SU-DHL-6 (cell line): ENCODE measurements at regions not wholly inside any gene's neighbourhood (a gene's known extent, or its start where the extent isn't known, plus 50 kb on each side); places are given as distances from the start of the nearest gene placed in this dataset.

Source experiments
- H2AFZ ChIP-seq: fragments of 200-600 bp; sonication (generic); 2 replicates; pipeline ENCODE4 v1.6.1; 2014; ENCODE audit warnings: low read depth, mild to moderate bottlenecking, moderate library complexity, mixed read lengths, antibody characterized with exemption, low read length; ENCODE audit not compliant: severe bottlenecking
- H3F3A ChIP-seq: fragments of 200-600 bp; shearing (Covaris generic); 2 replicates; pipeline ENCODE4 v1.6.0; 2016; ENCODE audit warnings: antibody characterized with exemption, mild to moderate bottlenecking; ENCODE audit not compliant: insufficient read depth
- H3K27ac ChIP-seq: fragments of 200-600 bp; sonication (generic); 2 replicates; pipeline ENCODE4 v1.5.1; 2016; ENCODE audit warnings: low read depth, mild to moderate bottlenecking, low read length, moderate library complexity, mixed read lengths
- H3K27me3 ChIP-seq: fragments of 200-600 bp; sonication (generic), shearing (Covaris generic); 2 replicates; pipeline ENCODE4 v1.6.0; 2014; ENCODE audit warnings: mild to moderate bottlenecking, low read length
- H3K36me3 ChIP-seq: fragments of 200-600 bp; sonication (generic); 2 replicates; pipeline ENCODE4 v1.6.1; 2014; ENCODE audit warnings: mild to moderate bottlenecking, low read length, mixed read lengths
- H3K4me2 ChIP-seq: fragments of 300-600, 200-600 bp; shearing (Covaris generic), sonication (generic); 2 replicates; pipeline ENCODE4 v1.6.0; 2014; ENCODE audit warnings: low read length, low read depth, mild to moderate bottlenecking; ENCODE audit not compliant: poor library complexity, severe bottlenecking
- H3K4me3 ChIP-seq: fragments of 200-600 bp; sonication (generic); 2 replicates; pipeline ENCODE4 v1.5.1; 2014; ENCODE audit warnings: antibody characterized with exemption, low read length, mild to moderate bottlenecking, mixed read lengths; ENCODE audit not compliant: insufficient read depth, poor library complexity, severe bottlenecking
- H3K79me2 ChIP-seq: fragments of 200-600 bp; sonication (generic); 2 replicates; pipeline ENCODE4 v1.6.1; 2014; ENCODE audit warnings: mild to moderate bottlenecking, low read length, moderate library complexity; ENCODE audit not compliant: insufficient read depth
- H3K9ac ChIP-seq: fragments of 200-600 bp; sonication (generic); 2 replicates; pipeline ENCODE4 v1.7.0; 2014; ENCODE audit warnings: mild to moderate bottlenecking, low read length
- H3K9me2 ChIP-seq: fragments of 200-600 bp; sonication (generic); replicated peaks from 2 replicates; pipeline ENCODE4 v1.6.1; 2014; ENCODE audit warnings: low read length; ENCODE audit not compliant: insufficient read depth
- H3K9me3 ChIP-seq: fragments of 200-600 bp; sonication (generic); 2 replicates; pipeline ENCODE4 v1.6.1; 2014; ENCODE audit warnings: low read length, mixed read lengths; ENCODE audit not compliant: insufficient read depth
- H4K20me1 ChIP-seq: fragments of 200-600 bp; sonication (generic); 2 replicates; pipeline ENCODE4 v1.6.1; 2014; ENCODE audit warnings: low read depth, mild to moderate bottlenecking, antibody characterized with exemption, low read length, moderate library complexity, mixed read lengths
- CTCF ChIP-seq: fragments of 200-600 bp; sonication (generic); IDR thresholded peaks from one replicate; pipeline ENCODE4 v1.5.1; 2017; ENCODE audit warnings: antibody characterized with exemption, mild to moderate bottlenecking, low read length, moderate library complexity; ENCODE audit not compliant: insufficient read depth, poor library complexity, severe bottlenecking
- EZH2phosphoT487 ChIP-seq: fragments of 200-600 bp; sonication (generic), shearing (Covaris generic); conservative IDR thresholded peaks from 2 replicates; pipeline ENCODE4 v1.6.1; 2018; ENCODE audit warnings: mild to moderate bottlenecking, antibody characterized with exemption, low read length, moderate library complexity, mixed read lengths

- Histone ChIP-seq H3K4me2 (no peak overlapping the region), H3K9me3 (no peaks in the 10 kb centered on the region), H3F3A (no peaks in the 10 kb centered on the region), H3K4me3 (no peak overlapping the region), H4K20me1 (no peaks in the 10 kb centered on the region), H2AFZ (no peak overlapping the region), H3K27ac (no peak overlapping the region), H3K27me3 (no peaks in the 10 kb centered on the region), H3K36me3 (no peaks in the 10 kb centered on the region), H3K79me2 (no peaks in the 10 kb centered on the region), H3K9ac (no peak overlapping the region), H3K9me2 (no peaks in the 10 kb centered on the region)
- no peak for TF ChIP-seq CTCF
- TF ChIP-seq EZH2phosphoT487, result no peak
Observed at GRCh38 chr2:39549718-39550464, 112.8 kb upstream of the MAP4K3 start.

GRCh38 chr2:39550701-39551285 is 113.7 kb upstream of the MAP4K3 start:
- Histone ChIP-seq H3K27me3 (no peaks in the 10 kb centered on the region), H3K9me3 (no peaks in the 10 kb centered on the region), H3K9me2 (no peaks in the 10 kb centered on the region), H3K27ac (no peak overlapping the region), H4K20me1 (no peaks in the 10 kb centered on the region), H3K9ac (no peak overlapping the region), H3K4me2 (no peak overlapping the region), H3K79me2 (no peaks in the 10 kb centered on the region), H3K36me3 (no peaks in the 10 kb centered on the region), H2AFZ (no peak overlapping the region), H3F3A (no peaks in the 10 kb centered on the region), H3K4me3 (no peak overlapping the region)
- TF ChIP-seq EZH2phosphoT487 (no peak), CTCF (no peak)

GRCh38 chr2:39558906-39559305 is 106.8 kb upstream of the TMEM178A start:
- Histone ChIP-seq H3K27ac (no peak overlapping the region), H4K20me1 (no peaks in the 10 kb centered on the region), H3K4me3 (no peak overlapping the region), H3K79me2 (no peaks in the 10 kb centered on the region), H3K9me2 (no peaks in the 10 kb centered on the region), H3K4me2 (no peak overlapping the region), H3K9ac (no peak overlapping the region), H3K36me3 (no peaks in the 10 kb centered on the region), H3K9me3 (peaks cover 7% of the 10 kb centered on the region; the same call in 1 of the 2 replicates), H2AFZ (no peak overlapping the region), H3F3A (no peaks in the 10 kb centered on the region), H3K27me3 (no peaks in the 10 kb centered on the region)
- TF ChIP-seq CTCF (no peak), EZH2phosphoT487 (no peak)
